HAP-1 (cell line): ENCODE measurements at regions not wholly inside any gene's neighbourhood (a gene's known extent, or its start where the extent isn't known, plus 50 kb on each side); places are given as distances from the start of the nearest gene placed in this dataset.

Experiments used
- DNase-seq, 2 experiments: peaks; one replicate each; pipeline ENCODE4 v3.0.0-alpha.2; 2016 to 2020; ENCODE audit warnings: low spot score in 2 of 2
- H3K27me3 ChIP-seq: fragments of 250-450 bp; sonication (Bioruptor Pico); 2 replicates; pipeline ENCODE4 v1.5.1; 2020; ENCODE audit warnings: low read depth, mild to moderate bottlenecking, moderate library complexity
- H3K36me3 ChIP-seq: fragments of 250-450 bp; sonication (Bioruptor Pico); replicated peaks from 2 replicates; pipeline ENCODE4 v1.5.1; 2020; ENCODE audit warnings: mild to moderate bottlenecking
- H3K4me1 ChIP-seq: fragments of 250-450 bp; sonication (Bioruptor Pico); 2 replicates; pipeline ENCODE4 v1.5.1; 2020; ENCODE audit warnings: mild to moderate bottlenecking
- H3K4me3 ChIP-seq: fragments of 250-450 bp; sonication (Bioruptor Pico); 2 replicates; pipeline ENCODE4 v1.5.1; 2020; ENCODE audit warnings: mild to moderate bottlenecking, moderate library complexity
- H3K9me3 ChIP-seq: fragments of 250-450 bp; sonication (Bioruptor Pico); 2 replicates; pipeline ENCODE4 v1.5.1; 2020; ENCODE audit warnings: mild to moderate bottlenecking, moderate library complexity
- in situ Hi-C: fragments of 300-500 bp; cut with MboI; formaldehyde crosslinking; loops from 3 replicates; pipeline ENCODE4 v1.14.3; 2020; ENCODE audit warnings: low sequenced_read_pairs, inconsistent platforms, mixed read lengths

DNA sequence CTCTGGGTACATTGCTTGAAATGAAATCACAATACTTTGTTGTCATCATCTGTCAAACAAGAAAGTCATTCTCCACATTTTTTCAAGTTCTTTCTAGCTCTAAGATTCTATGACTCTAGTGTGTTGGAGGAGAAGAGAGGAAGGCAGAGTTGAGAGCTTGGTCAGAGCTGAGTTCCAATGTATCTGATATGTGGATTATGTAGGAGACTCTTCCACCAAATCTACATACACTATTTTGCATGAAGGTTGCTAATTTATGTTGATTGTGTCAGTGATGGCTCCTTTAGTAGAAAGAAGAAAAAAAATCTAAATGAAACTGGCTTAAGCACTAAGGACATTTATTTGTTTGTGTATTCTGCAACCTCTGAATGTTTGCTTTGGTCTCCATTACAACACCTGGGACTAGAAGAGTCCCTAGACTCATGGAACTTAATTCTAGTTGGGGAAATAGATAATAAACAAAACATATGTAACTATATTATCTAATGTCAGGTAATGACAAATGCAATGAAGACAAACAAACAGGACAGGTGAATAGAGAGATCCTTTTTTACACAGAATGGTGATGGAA, 691.9 kb downstream of the UQCRFS1 start:
- in situ Hi-C loops: no loop called here
- no peaks in the 10 kb centered on the region for H3K4me1 ChIP-seq
- no peaks in the 10 kb centered on the region for H3K36me3 ChIP-seq
- no peak for DNase-seq
- no peak overlapping the region for H3K4me3 ChIP-seq
- H3K27me3 ChIP-seq: no peaks in the 10 kb centered on the region
- no peaks in the 10 kb centered on the region for H3K9me3 ChIP-seq

- Histone ChIP-seq H3K4me3 (no peak overlapping the region), H3K27me3 (no peaks in the 10 kb centered on the region), H3K9me3 (no peaks in the 10 kb centered on the region), H3K4me1 (no peaks in the 10 kb centered on the region), H3K36me3 (no peaks in the 10 kb centered on the region)
- in situ Hi-C loops: no loop called here
- DNase-seq: no peak
These were observed 692.7 kb downstream of the UQCRFS1 start for GRCh38 chr19:28519952-28520861.

DNA sequence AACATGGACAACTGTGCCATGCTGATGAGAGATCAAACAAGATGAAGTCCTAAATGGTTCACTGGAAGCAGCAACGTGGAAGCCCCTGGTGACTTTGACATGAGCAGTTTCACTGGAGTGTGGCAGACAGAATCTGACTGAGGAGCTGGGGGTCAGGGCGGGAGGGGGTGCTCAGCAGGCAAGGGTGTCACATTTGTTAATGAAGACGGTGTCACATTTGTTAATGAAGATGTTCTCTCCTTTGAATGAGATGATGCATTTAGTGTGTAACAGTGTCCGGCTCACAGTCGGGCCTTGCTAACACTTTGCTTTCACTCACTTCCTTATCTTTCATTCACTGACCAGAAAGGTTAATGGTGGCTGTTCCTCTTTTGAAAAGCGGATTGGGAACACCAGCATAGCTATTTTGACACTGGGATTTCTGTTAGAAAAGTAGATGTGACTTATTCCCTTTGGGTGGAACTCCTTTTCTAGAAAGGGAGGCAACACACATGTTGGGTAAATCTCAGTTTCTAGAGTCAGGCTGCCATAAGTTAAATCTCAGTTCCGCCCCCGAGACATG, 693.7 kb downstream of the UQCRFS1 start:
- Histone ChIP-seq H3K4me3 (no peak overlapping the region), H3K27me3 (no peaks in the 10 kb centered on the region), H3K9me3 (no peaks in the 10 kb centered on the region), H3K4me1 (no peaks in the 10 kb centered on the region), H3K36me3 (no peaks in the 10 kb centered on the region)
- in situ Hi-C loops: no loop called here
- no peak for DNase-seq

GRCh38 chr19:28516415-28516872, 696.5 kb downstream of the UQCRFS1 start:
- in situ Hi-C loops: no loop called here
- H3K9me3 ChIP-seq: no peaks in the 10 kb centered on the region
- H3K4me1 ChIP-seq: no peaks in the 10 kb centered on the region
- H3K27me3 ChIP-seq: no peaks in the 10 kb centered on the region
- DNase-seq: no peak
- H3K4me3 ChIP-seq: no peak overlapping the region
- H3K36me3 ChIP-seq: no peaks in the 10 kb centered on the region

- H3K4me1 ChIP-seq: no peaks in the 10 kb centered on the region
- no peak for DNase-seq
- no peak overlapping the region for H3K4me3 ChIP-seq
- in situ Hi-C loops: no loop called here
- H3K27me3 ChIP-seq: no peaks in the 10 kb centered on the region
- no peaks in the 10 kb centered on the region; the same call in 1 of the 2 replicates for H3K9me3 ChIP-seq
- no peaks in the 10 kb centered on the region for H3K36me3 ChIP-seq
These were observed 698.8 kb downstream of the UQCRFS1 start for GRCh38 chr19:28514166-28514565.

- no peaks in the 10 kb centered on the region; the same call in 1 of the 2 replicates for H3K9me3 ChIP-seq
- H3K27me3 ChIP-seq: no peaks in the 10 kb centered on the region
- in situ Hi-C loops: no loop called here
- H3K4me1 ChIP-seq: no peaks in the 10 kb centered on the region
- DNase-seq: no peak
- no peaks in the 10 kb centered on the region for H3K36me3 ChIP-seq
- no peak overlapping the region for H3K4me3 ChIP-seq
These were observed 701.3 kb downstream of the UQCRFS1 start for GRCh38 chr19:28511655-28512054.

GRCh38 chr19:28509079-28509895, 703.7 kb downstream of the UQCRFS1 start:
- DNase-seq: no peak
- in situ Hi-C loops: no loop called here
- Histone ChIP-seq H3K27me3 (no peaks in the 10 kb centered on the region), H3K4me3 (no peak overlapping the region), H3K4me1 (no peaks in the 10 kb centered on the region), H3K36me3 (no peaks in the 10 kb centered on the region), H3K9me3 (peaks cover 2% of the 10 kb centered on the region)

DNA sequence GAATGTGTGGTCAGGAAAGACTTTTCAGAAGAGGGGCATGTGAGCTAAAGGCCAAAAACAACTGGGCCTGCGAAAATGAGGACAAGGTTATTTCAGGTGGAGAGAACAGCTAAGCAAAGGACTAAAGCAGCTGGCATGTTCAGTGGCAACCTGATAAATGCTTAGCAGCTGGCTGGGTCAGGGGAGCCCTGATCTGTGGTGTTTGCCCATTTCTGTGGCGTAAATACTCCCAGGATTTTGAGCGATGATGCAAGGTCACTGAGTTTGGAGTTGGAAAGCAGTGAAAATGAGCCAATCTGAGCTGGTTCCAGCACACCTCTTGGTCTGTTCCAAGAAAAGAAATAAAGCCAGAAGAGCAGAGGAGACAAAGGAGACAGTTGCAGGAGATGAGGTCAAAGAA, 704.3 kb downstream of the UQCRFS1 start:
- Histone ChIP-seq H3K9me3 (peaks cover 2% of the 10 kb centered on the region), H3K36me3 (no peaks in the 10 kb centered on the region), H3K27me3 (no peaks in the 10 kb centered on the region), H3K4me3 (no peak overlapping the region), H3K4me1 (no peaks in the 10 kb centered on the region)
- in situ Hi-C loops: no loop called here
- no peak for DNase-seq

- in situ Hi-C loops: no loop called here
- H3K36me3 ChIP-seq: no peaks in the 10 kb centered on the region
These were observed 707.0 kb downstream of the UQCRFS1 start for GRCh38 chr19:28505933-28506332.

DNA sequence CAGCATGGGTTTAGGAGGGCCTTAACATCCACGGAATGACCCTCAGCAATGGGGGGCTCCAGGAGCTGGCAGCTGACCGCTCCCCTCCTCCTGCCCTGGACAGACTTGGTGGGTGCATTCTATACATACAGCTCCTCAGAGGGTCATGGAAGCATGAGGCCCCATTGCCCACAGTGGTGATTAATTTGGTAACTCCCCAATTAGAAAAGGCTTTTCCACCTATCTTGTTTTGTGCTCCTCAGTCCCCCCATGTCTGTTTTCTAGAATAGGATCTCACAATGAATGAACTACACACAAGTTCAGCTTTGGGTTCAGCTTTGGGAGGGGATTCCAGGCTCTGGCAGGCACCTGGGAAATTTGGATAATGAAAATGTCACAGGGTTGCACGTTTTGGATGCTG, 707.8 kb downstream of the UQCRFS1 start:
- Histone ChIP-seq H3K36me3 (no peaks in the 10 kb centered on the region), H3K9me3 (peaks cover 2% of the 10 kb centered on the region)

More at GRCh38 chr19:28505933-28506332, 707.0 kb downstream of the UQCRFS1 start:
- H3K4me3 ChIP-seq: no peak overlapping the region
- H3K27me3 ChIP-seq: no peaks in the 10 kb centered on the region
- no peak for DNase-seq
- peaks cover 2% of the 10 kb centered on the region for H3K9me3 ChIP-seq
- no peaks in the 10 kb centered on the region for H3K4me1 ChIP-seq

GRCh38 chr19:28504727-28505126, 708.2 kb downstream of the UQCRFS1 start:
- Histone ChIP-seq H3K36me3 (no peaks in the 10 kb centered on the region), H3K4me3 (no peak overlapping the region), H3K27me3 (no peaks in the 10 kb centered on the region), H3K9me3 (peaks cover 2% of the 10 kb centered on the region), H3K4me1 (no peaks in the 10 kb centered on the region)
- in situ Hi-C loops: no loop called here
- no peak for DNase-seq

More for the DNA sequence above, 707.8 kb downstream of the UQCRFS1 start:
- in situ Hi-C loops: no loop called here
- Histone ChIP-seq H3K4me3 (no peak overlapping the region), H3K4me1 (no peaks in the 10 kb centered on the region), H3K27me3 (no peaks in the 10 kb centered on the region)
- DNase-seq: no peak

DNA sequence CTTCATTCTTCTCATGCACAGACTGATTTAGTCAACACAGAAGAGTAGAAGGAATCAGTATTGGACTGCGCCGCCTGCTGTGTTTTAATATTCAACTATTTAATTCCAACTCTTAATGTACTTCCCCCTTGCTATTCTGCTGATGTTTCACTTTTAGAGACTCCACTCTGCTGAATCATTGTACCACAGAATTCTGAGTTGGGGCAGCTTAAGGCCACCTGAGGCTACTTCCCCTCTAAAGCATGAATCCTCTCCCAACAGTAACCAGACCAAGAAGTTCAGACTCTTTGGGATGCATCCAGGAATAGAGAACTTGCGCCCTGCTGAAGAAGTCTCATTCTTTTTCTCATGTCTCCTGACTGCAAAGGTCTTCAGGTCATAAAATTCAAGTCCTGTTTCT, 708.8 kb downstream of the UQCRFS1 start:
- Histone ChIP-seq H3K36me3 (no peaks in the 10 kb centered on the region), H3K9me3 (peaks cover 2% of the 10 kb centered on the region; the same call in 1 of the 2 replicates), H3K27me3 (no peaks in the 10 kb centered on the region), H3K4me1 (no peaks in the 10 kb centered on the region), H3K4me3 (no peak overlapping the region)
- in situ Hi-C loops: no loop called here
- DNase-seq: no peak

DNA sequence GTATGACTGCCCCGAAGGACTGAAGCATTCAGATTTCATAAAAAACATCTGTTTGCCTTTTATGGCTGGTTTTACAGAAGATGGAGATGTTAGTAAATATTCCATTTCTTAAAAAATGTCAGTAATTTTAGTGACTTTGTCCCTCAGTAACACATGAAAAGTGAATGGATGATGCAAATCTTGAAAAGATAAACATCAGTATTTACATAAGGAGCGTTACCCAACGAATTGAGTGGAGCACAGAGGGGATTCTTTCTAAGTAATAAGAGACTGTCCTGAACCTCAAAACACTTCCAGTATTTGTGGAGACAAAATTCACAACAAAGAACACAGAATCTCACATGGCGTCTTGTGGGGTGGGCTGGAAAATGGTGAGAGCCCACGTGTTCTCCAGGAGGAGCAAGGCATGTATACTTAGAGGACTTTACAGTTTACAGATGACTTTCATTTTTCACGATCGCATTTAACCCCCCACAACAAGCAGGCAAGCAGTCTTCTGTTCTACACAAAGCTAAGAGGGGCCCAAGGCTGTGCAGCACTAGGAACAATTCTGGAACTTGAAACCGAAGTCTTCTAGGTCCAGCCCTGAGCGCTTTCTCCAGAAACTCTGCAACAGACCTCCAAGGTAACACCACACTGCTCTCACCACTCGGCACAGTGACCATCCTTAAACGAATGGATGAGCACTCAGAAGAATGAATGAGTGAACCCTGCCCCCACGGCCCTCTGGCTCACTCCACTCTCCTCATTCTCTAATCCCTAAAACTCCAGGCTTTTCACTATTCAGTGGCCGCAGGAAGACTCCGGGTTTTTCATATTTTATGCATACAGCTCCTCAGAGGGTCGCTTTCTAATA, 709.8 kb downstream of the UQCRFS1 start:
- no peak for DNase-seq
- Histone ChIP-seq H3K4me1 (no peaks in the 10 kb centered on the region), H3K27me3 (no peaks in the 10 kb centered on the region), H3K4me3 (no peak overlapping the region), H3K36me3 (no peaks in the 10 kb centered on the region), H3K9me3 (peaks cover 2% of the 10 kb centered on the region; the same call in 1 of the 2 replicates)
- in situ Hi-C loops: no loop called here
